Gastrocnemius medialis (tissue), 4 donors: ENCODE measurements at regions not wholly inside any gene's neighbourhood (a gene's known extent, or its start where the extent isn't known, plus 50 kb on each side); places are given as distances from the start of the nearest gene placed in this dataset.

Source experiments
- ATAC-seq, 2 donors: fragments of 150-250 bp; one replicate each; pipeline ENCODE4 v1.9.1; 2016
- DNase-seq, 2 donors: peaks; one replicate each; pipeline ENCODE4 v3.0.0-alpha.2; 2019
- H3K27ac ChIP-seq, 4 donors: fragments of 200-600 bp; sonication (generic); 1 replicate in 1 of 4; 2 replicates in 3 of 4; pipeline ENCODE4 v1.5.1; 2016 to 2018; ENCODE audit warnings: mild to moderate bottlenecking in 2 of 4, moderate library complexity in 1 of 4
- H3K27me3 ChIP-seq, 3 donors: fragments of 200-600 bp; sonication (generic) in 2 of 3; 1 replicate in 1 of 3; 2 replicates in 2 of 3; pipeline versions ENCODE4 v1.5.1 to v1.6.0; 2016 to 2019; ENCODE audit warnings: mild to moderate bottlenecking in 1 of 3, moderate library complexity in 1 of 3
- H3K36me3 ChIP-seq, 2 donors: fragments of 200-600 bp; sonication (generic) in 1 of 2; one replicate each; pipeline ENCODE4 v1.5.1; 2017 to 2018
- H3K4me1 ChIP-seq, 2 donors: fragments of 200-600 bp; sonication (generic) in 1 of 2; one replicate each; pipeline ENCODE4 v1.5.1; 2016 to 2017; ENCODE audit warnings: mild to moderate bottlenecking in 2 of 2
- H3K4me3 ChIP-seq, 4 donors: fragments of 200-600 bp; sonication (generic) in 3 of 4; 1 replicate in 1 of 4; 2 replicates in 3 of 4; pipeline ENCODE4 v1.5.1; 2016 to 2019; ENCODE audit warnings: mild to moderate bottlenecking in 2 of 4
- H3K9me3 ChIP-seq, 3 donors: fragments of 200-600 bp; sonication (generic) in 2 of 3; 1 replicate in 1 of 3; 2 replicates in 2 of 3; pipeline ENCODE4 v1.5.1; 2016 to 2019
- CTCF ChIP-seq, 5 experiments: fragments of 450-650 bp in 3 of 5; fragments of 200-600 bp in 2 of 5; sonication (generic) in 2 of 5; IDR thresholded peaks in 4 of 5; conservative IDR thresholded peaks in 1 of 5; 1 replicate in 4 of 5; 2 replicates in 1 of 5; pipeline ENCODE4 v1.5.1; 2016 to 2019; ENCODE audit warnings: antibody characterized with exemption in 5 of 5, mild to moderate bottlenecking in 3 of 5, moderate library complexity in 3 of 5
- POLR2A ChIP-seq, 2 donors: fragments of 450-650 bp; IDR thresholded peaks; one replicate each; pipeline ENCODE4 v1.6.1; 2017; ENCODE audit warnings: antibody characterized with exemption in 2 of 2, mild to moderate bottlenecking in 2 of 2, moderate library complexity in 2 of 2
- in situ Hi-C, 4 donors: fragments of 200-750 bp; cut with MboI; loops; one replicate each; pipeline versions ENCODE4 v1.15.0 to v1.8.0; 2017; ENCODE audit warnings: low sequenced_read_pairs in 4 of 4
- intact Hi-C: fragments of 100-400 bp; cut with DNase I; formaldehyde crosslinking; loops from one replicate; pipeline ENCODE4 v1.15.1; 2023; ENCODE audit warnings: low total_unique reads

GRCh38 chr4:160652790-160653189, 1511.0 kb downstream of the FSTL5 start:
- Histone ChIP-seq H3K27ac (no peak overlapping the region), H3K4me3 (no peak overlapping the region), H3K36me3 (no peaks in the 10 kb centered on the region), H3K27me3 (no peaks in the 10 kb centered on the region), H3K9me3 (no peaks in the 10 kb centered on the region), H3K4me1 (no peaks in the 10 kb centered on the region)
- intact Hi-C loops (no loop called here), in situ Hi-C loops (no loop called here)
- no peak for TF ChIP-seq POLR2A (IDR thresholded peaks at IDR 0.05)
- TF ChIP-seq CTCF (IDR thresholded peaks at IDR 0.05 in 4 of 5, conservative IDR thresholded peaks at IDR 0.05 in 1 of 5), result no peak
- ATAC-seq (no peak), DNase-seq (no peak)

GRCh38 chr4:160675550-160675949, 1488.2 kb downstream of the FSTL5 start:
- Histone ChIP-seq H3K27me3 (no peaks in the 10 kb centered on the region), H3K36me3 (no peaks in the 10 kb centered on the region), H3K27ac (no peak overlapping the region), H3K4me1 (no peaks in the 10 kb centered on the region), H3K9me3 (no peaks in the 10 kb centered on the region), H3K4me3 (no peak overlapping the region)
- no peak for TF ChIP-seq POLR2A (IDR thresholded peaks at IDR 0.05)
- TF ChIP-seq CTCF (IDR thresholded peaks at IDR 0.05 in 4 of 5, conservative IDR thresholded peaks at IDR 0.05 in 1 of 5), result no peak
- in situ Hi-C loops (no loop called here), intact Hi-C loops (no loop called here)
- no peak for DNase-seq
- no peak for ATAC-seq

- in situ Hi-C loops, result no loop called here
- no peak overlapping the region for H3K4me3 ChIP-seq
- no peak for ATAC-seq
- no peaks in the 10 kb centered on the region for H3K9me3 ChIP-seq
- H3K4me1 ChIP-seq, result no peaks in the 10 kb centered on the region
- DNase-seq, result no peak
- intact Hi-C loops, result no loop called here
- no peak for TF ChIP-seq POLR2A (IDR thresholded peaks at IDR 0.05)
- no peak for TF ChIP-seq CTCF (IDR thresholded peaks at IDR 0.05 in 4 of 5, conservative IDR thresholded peaks at IDR 0.05 in 1 of 5)
- H3K27ac ChIP-seq, result no peak overlapping the region
- no peaks in the 10 kb centered on the region for H3K27me3 ChIP-seq
- H3K36me3 ChIP-seq, result no peaks in the 10 kb centered on the region
Measured at GRCh38 chr4:160685729-160686128, 1478.1 kb downstream of the FSTL5 start.

GRCh38 chr4:160701671-160702070, 1462.1 kb downstream of the FSTL5 start:
- TF ChIP-seq CTCF (IDR thresholded peaks at IDR 0.05 in 4 of 5, conservative IDR thresholded peaks at IDR 0.05 in 1 of 5), result no peak
- Histone ChIP-seq H3K4me1 (no peaks in the 10 kb centered on the region), H3K4me3 (no peak overlapping the region), H3K36me3 (no peaks in the 10 kb centered on the region), H3K27me3 (no peaks in the 10 kb centered on the region), H3K9me3 (no peaks in the 10 kb centered on the region), H3K27ac (no peak overlapping the region)
- intact Hi-C loops, result no loop called here
- no peak for DNase-seq
- no peak for ATAC-seq
- in situ Hi-C loops, result no loop called here

- intact Hi-C loops, result no loop called here
- in situ Hi-C loops, result no loop called here
- no peaks in the 10 kb centered on the region for H3K9me3 ChIP-seq
- no peaks in the 10 kb centered on the region for H3K4me1 ChIP-seq
- no peaks in the 10 kb centered on the region for H3K27me3 ChIP-seq
- DNase-seq (no peak), ATAC-seq (no peak)
- H3K27ac ChIP-seq, result no peak overlapping the region
- TF ChIP-seq CTCF (IDR thresholded peaks at IDR 0.05 in 4 of 5, conservative IDR thresholded peaks at IDR 0.05 in 1 of 5) (no peak), POLR2A (IDR thresholded peaks at IDR 0.05) (no peak)
- H3K4me3 ChIP-seq, result no peak overlapping the region
- no peaks in the 10 kb centered on the region for H3K36me3 ChIP-seq
Measured at GRCh38 chr4:160709026-160709425, 1454.8 kb downstream of the FSTL5 start.
